Vagina (tissue), 2 donors: ENCODE measurements at regions not wholly inside any gene's neighbourhood (a gene's known extent, or its start where the extent isn't known, plus 50 kb on each side); places are given as distances from the start of the nearest gene placed in this dataset.

Experiments
- CTCF ChIP-seq, 3 experiments: fragments of 450-650 bp in 2 of 3; fragments of 200-600 bp in 1 of 3; sonication (generic) in 1 of 3; IDR thresholded peaks; one replicate each; pipeline ENCODE4 v1.5.1; 2017 to 2019; ENCODE audit warnings: antibody characterized with exemption in 3 of 3, mild to moderate bottlenecking in 2 of 3, moderate library complexity in 2 of 3
- POLR2A ChIP-seq, 2 donors: fragments of 450-650 bp; IDR thresholded peaks; one replicate each; pipeline ENCODE4 v1.6.1; 2017; ENCODE audit warnings: antibody characterized with exemption in 2 of 2, mild to moderate bottlenecking in 2 of 2, moderate library complexity in 2 of 2
- POLR2AphosphoS5 ChIP-seq, 2 donors: sonication (generic); formaldehyde crosslinking; IDR thresholded peaks; one replicate each; pipeline ENCODE4 v1.9.0; 2017; ENCODE audit warnings: antibody characterized with exemption in 2 of 2, mild to moderate bottlenecking in 2 of 2, low read depth in 1 of 2; ENCODE audit not compliant: insufficient read depth in 1 of 2

- TF ChIP-seq POLR2A (IDR thresholded peaks at IDR 0.05) (no peak), CTCF (IDR thresholded peaks at IDR 0.05) (no peak), POLR2AphosphoS5 (IDR thresholded peaks at IDR 0.05; ENCODE audit: insufficient read depth in 1 of 2, low read depth in 1 of 2) (no peak)
These were observed 426.6 kb downstream of the SPRY1 start for GRCh38 chr4:123823244-123823643.
